Activated T-cell treated with anti-CD3 and anti-CD28 coated beads for 1 hour (primary cell): ENCODE measurements at regions not wholly inside any gene's neighbourhood (a gene's known extent, or its start where the extent isn't known, plus 50 kb on each side); places are given as distances from the start of the nearest gene placed in this dataset.
"Not testable (repeated sequence)": the region's sequence is repeated elsewhere in the genome, so short reads cannot be mapped to it uniquely, and the experiment has no call there.

Experiments used
- DNase-seq: peaks from one replicate; pipeline ENCODE4 v3.0.0-alpha.2; 2020; ENCODE audit warnings: low read depth

DNA sequence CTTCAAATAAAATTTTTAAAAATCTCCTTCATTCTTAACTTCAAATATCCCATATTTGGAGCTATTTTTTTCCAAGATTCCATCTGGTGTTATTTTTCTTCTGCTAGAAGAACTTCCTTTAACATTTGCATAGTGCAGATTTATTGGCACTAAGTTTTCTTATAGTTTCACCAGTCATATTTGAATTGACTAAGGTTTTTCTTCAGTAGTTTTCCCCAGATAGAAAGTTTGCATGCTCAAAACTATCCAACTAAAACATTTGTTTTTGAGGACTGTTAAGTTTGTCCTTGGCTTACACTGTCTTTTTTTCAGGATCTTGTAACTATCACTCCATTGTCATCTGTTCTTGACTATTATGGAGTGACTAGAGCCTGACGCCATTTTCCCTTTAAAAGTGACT, 606.7 kb downstream of the TAF11L14 start:
- DNase-seq = no peak

DNA sequence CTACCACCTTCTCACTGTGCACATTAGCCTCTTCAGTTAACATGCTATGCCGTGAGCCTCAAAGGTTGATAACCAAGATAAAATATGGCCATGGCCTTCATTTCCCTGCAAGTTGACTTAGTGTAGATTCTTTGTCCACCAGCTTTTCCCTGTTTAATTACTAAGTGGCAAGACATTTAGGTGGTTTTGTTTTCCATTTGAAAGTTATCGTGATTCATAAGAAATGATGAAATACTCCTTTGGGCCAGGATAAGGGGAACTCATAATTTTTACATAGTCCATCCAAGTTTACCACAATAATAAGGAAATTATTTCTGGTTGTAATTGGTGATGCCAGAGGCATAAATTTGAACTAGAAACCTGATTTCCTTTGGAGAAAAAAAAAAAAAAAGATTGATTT, 609.6 kb downstream of the TAF11L14 start:
- DNase-seq = no peak

- no peak for DNase-seq
These were observed 610.0 kb downstream of the TAF11L14 start for GRCh38 chr5:18244309-18244708.

DNA sequence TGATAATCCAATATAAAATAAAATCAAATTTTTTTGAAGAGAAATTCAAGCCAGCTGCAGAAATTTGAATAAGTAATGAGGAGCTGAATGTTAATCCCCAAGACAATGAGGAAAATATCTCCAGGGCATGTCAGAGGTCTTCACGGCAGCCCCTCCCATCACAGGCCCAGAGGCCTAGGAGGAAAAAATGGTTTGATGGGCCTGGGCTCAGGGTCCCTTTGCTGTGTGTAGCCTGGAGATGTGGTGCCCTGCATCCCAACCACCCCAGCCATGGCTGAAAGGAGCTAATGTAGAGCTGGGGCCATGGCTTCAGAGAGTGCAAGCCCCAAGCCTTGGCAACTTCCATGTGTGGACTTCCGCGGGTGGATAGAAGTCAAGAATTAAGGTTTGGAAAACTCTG, 618.3 kb downstream of the TAF11L14 start:
- DNase-seq = no peak

- no peak for DNase-seq
These were observed 630.0 kb downstream of the TAF11L14 start for GRCh38 chr5:18264126-18264882.

- DNase-seq = no peak
These were observed 636.5 kb downstream of the TAF11L14 start for GRCh38 chr5:18270635-18271338.

DNA sequence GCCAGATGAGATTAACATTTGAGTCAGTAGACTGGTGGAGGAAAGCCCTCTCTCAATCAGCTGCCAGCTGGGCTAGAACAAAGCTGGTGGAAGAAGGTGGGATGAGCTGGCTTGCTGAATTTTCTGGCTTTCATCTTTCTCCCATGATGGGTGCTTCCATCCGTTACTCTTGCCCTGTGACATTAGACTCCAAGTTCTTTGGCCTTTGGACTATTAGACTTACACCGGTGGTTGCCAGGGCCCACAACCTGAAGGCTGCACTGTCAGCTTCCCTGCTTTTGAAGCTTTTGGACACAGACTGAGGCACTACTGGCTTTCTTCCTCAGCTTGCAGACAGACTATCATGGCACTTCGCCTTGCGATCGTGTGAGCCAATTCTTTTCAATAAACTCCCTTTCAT, 642.7 kb downstream of the TAF11L14 start:
- DNase-seq = no peak

- DNase-seq = no peak
These were observed 647.8 kb downstream of the TAF11L14 start for GRCh38 chr5:18281947-18282581.

DNA sequence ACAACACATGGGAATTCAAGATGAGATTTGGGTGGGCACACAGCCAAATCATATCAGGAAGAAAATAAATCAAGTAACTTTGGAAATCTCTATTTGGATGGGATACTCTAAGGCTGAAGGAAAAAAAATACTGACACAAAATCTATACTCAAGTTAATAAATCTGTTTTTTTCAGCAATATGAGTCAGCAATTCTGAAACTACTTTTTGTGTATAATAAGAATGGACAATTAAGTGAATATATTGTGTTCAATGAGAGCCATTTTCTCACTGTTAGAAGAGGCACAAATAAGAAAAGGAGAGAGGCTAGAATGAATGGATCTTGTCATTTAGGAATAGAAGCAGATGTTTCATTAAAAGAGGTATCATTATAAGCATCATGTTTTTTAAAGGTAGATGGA, 651.0 kb downstream of the TAF11L14 start:
- no peak for DNase-seq

GRCh38 chr5:18292146-18292545, 657.9 kb downstream of the TAF11L14 start:
- DNase-seq = no peak

DNA sequence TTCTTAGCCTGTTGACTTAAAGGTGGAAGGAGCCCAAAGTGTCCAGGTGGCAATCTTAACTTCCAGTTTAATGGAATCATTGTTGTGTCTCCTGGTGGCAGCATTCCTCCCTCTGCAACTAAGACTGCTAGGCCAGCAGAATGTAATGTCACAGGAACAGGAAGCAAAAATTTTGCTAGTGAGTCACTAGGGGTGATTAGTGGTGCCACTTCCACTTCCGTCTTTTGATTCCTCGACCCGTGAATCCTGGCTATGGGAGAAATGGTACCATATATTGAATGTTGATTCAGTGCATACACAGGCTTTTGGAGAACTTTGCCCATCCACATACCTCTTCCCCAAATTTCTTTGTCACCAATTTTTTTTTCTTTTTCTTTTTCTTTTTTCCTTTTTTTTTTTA, 661.4 kb downstream of the TAF11L14 start:
- not testable (repeated sequence) for DNase-seq

DNA sequence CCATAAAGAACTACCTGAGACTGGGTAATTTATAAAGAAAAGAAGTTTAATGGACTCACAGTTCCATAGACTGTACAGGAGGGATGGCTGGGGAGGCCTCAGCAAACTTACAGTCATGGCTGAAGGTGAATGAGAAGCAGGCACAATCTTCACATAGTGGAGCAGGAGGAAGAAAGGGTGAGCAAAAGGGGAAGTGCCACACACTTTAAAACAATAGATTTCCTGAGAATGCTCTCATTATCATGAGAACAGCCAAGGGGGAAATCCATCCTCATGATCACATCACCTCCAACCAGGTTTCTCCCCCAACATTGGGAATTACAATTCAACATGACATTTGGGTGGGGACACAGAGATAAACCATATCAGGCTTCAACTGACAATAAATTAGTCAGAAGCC, 664.9 kb downstream of the TAF11L14 start:
- no peak for DNase-seq

DNA sequence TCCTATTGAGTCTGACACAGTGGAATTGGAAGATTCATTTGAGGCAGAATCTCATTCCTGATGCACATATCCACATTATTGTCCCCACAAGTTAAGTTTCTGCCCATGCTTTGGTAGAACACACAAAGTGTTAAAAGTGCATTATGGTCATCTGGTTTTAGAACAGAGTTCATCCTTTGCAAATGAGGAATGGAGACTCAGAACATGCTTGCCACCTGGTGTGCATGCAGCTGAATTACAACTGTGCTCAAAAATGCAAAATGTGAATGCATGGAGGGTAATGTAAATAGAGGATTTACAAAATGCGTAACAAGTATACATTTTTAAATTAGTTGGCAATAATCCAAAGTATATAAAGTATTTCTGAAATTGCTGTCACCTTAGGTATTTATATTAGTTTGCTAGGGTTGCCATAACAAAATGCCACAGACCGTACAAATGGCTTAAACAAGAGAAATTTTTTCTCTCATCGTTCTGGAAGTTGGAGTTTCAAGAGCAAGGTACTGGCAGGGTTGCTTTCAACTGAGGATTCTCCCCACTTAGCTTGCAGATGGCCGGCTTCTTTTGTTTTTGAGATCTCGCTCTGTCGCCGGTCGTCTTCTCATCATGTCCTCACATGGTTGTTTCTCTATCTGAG, 671.1 kb downstream of the TAF11L14 start:
- DNase-seq = no peak

DNA sequence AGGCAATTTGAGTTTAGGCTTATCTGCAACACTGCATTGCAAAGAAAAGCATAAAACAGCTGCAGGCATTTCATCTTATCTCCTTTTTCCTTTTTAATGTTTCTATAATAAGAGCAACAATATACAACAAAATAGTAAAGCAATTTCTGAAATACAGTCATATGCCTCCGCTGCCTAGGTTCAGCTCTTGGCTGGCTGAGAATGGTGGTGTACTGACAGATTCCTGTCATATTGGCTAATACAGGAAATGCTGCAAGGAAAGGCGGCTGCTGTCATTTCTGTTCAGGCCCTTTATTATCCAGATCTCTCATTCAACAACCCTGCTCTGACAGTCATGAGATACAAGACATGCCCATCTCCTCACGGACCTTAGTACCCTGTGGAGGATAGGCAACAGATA, 677.0 kb downstream of the TAF11L14 start:
- no peak for DNase-seq

DNA sequence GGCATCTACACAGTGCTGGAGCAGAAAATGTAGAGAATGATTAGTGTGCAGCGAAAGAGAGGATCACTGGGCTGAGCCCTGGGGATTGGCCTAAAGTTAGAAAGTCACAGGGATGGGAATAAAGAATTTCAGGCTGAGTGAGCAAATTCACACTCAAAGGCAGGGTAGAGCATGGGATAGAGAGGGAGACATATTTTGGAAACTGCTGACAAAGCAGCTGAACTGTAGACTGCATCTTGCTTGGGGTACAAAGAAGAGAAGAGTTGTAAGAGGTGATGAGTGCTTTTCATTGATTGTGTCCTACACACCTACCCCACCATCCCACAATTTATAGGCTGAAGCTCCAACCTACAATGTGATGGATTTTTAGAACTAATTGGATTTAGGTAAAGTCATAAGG, 677.8 kb downstream of the TAF11L14 start:
- no peak for DNase-seq

- no peak for DNase-seq
These were observed 680.0 kb downstream of the TAF11L14 start for GRCh38 chr5:18314192-18314778.

DNA sequence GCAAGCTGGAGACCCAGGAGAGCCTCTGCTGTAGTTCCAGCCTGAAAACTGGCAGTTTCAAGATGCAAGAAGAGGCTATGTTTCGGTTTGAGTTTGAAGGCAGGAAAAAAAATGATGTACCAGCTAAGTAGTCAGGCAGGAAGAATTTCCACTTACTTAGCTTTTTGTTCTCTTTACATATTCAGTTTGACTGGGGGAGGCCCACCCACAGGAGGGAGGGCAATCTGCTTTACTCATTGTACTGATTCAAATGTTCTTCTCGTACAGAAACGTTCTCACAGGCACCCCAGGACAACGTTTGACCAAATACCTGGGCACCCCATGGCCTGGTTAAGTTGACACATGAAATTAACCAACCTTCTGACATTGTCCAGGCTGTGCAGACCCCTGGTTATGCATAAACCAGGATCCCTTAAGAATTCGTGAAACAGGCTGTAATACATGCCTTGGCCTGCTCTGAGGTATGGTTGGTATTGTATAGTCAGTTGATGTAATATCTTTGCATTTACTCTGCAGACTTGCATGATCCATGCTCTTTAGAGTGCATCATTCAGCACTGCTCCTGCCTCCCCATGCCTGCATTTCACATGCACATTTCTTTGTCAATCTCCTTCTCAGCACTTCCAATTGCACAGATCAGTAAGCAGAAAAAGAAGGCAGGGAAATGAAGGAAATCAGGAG, 687.1 kb downstream of the TAF11L14 start:
- DNase-seq = no peak

- no peak for DNase-seq
These were observed 689.6 kb downstream of the TAF11L14 start for GRCh38 chr5:18323891-18324290.

DNA sequence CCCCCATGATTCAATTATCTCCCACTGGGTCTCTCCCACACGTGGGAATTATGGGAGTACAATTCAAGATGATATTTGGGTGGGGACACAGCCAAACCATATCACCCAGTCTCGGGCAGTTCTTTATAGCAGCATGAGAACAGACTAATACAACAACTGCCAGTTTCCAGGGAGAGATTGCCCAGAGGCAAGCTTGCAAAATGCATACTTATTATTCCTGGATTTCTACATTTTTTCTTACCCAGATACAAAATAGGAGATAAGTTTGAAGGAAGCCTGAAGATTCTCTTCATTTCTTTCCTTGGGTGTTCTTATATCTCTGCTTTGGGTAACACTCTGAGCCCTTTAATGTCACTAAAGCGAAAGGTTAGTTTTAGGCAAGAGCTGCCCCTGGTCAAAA, 691.2 kb downstream of the TAF11L14 start:
- no peak for DNase-seq

DNA sequence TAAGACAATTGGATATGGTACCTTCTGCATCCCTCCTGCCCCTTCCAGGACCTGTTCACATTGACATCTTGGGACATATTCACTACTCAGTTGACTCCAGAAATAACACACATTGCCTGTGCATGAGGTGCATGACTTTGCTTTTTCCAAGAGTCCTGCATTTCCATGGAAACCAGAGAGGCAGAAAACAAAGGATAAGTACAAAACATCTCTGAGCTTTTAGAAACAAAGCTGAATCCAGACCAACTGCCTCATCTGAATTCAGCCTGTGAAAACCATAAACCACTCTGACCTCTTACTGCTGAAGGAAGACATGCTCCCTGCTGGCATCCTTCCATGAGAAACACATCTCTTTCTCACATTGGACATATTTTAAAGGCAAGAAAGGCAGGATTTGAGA, 695.1 kb downstream of the TAF11L14 start:
- no peak for DNase-seq

DNA sequence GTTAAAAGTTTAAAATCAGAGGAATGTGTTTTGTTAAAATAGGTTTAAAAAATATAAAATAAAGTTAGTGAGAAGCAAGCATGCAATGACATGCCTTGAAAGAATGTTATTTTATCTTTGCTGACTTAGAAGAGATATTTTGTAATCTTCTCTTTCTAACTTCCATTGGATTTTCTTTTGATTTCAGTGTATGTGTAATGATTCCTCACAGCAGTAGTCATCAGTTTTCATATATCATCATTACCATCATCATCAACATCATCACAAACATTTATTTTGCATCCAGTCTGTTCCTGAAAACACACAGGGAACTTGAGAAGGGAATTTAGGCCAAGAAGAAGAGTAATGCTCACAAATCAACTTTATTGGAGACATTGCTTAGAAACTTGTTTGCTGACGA, 699.6 kb downstream of the TAF11L14 start:
- DNase-seq = no peak

- DNase-seq = no peak
These were observed 700.7 kb downstream of the TAF11L14 start for GRCh38 chr5:18334949-18335348.
